ENCODE measurements at regions not wholly inside any gene's neighbourhood (a gene's known extent, or its start where the extent isn't known, plus 50 kb on each side); places are given as distances from the start of the nearest gene placed in this dataset.

- TF ChIP-seq, protein P1, sequence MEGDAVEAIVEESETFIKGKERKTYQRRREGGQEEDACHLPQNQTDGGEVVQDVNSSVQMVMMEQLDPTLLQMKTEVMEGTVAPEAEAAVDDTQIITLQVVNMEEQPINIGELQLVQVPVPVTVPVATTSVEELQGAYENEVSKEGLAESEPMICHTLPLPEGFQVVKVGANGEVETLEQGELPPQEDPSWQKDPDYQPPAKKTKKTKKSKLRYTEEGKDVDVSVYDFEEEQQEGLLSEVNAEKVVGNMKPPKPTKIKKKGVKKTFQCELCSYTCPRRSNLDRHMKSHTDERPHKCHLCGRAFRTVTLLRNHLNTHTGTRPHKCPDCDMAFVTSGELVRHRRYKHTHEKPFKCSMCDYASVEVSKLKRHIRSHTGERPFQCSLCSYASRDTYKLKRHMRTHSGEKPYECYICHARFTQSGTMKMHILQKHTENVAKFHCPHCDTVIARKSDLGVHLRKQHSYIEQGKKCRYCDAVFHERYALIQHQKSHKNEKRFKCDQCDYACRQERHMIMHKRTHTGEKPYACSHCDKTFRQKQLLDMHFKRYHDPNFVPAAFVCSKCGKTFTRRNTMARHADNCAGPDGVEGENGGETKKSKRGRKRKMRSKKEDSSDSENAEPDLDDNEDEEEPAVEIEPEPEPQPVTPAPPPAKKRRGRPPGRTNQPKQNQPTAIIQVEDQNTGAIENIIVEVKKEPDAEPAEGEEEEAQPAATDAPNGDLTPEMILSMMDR (IDR thresholded peaks at IDR 0.05; ENCODE audit: poor library complexity): no peak
- TF ChIP-seq EZH2 (IDR thresholded peaks at IDR 0.05; ENCODE audit: borderline replicate concordance): no peak
Observed at GRCh38 chr6:165725201-165725600, 62.2 kb upstream of the PDE10A start.

Measured in hepatocyte (in vitro differentiated cells).